Keratinocyte (primary cell): ENCODE measurements at regions not wholly inside any gene's neighbourhood (a gene's known extent, or its start where the extent isn't known, plus 50 kb on each side); places are given as distances from the start of the nearest gene placed in this dataset.
"Not testable (repeated sequence)": the region's sequence is repeated elsewhere in the genome, so short reads cannot be mapped to it uniquely, and the experiment has no call there.

Experiments used
- CTCF ChIP-seq, 3 experiments: IDR thresholded peaks in 1 of 3; conservative IDR thresholded peaks in 1 of 3; optimal IDR thresholded peaks in 1 of 3; 2 replicates in 2 of 3; 3 replicates in 1 of 3; pipeline versions ENCODE3 to v1.5.1; 2011; ENCODE audit warnings: low read length in 3 of 3, mild to moderate bottlenecking in 3 of 3, moderate library complexity in 2 of 3, control low read depth in 1 of 3, inconsistent platforms in 1 of 3; ENCODE audit not compliant: insufficient read depth in 2 of 3; ENCODE audit errors: extremely low read depth in 1 of 3
- EZH2 ChIP-seq: IDR thresholded peaks from one replicate; pipeline ENCODE4 v1.6.1; 2012; ENCODE audit warnings: inconsistent platforms, mild to moderate bottlenecking, low read length, moderate library complexity

- TF ChIP-seq CTCF (optimal IDR thresholded peaks at IDR 0.05 in 1 of 3, IDR thresholded peaks at IDR 0.05 in 1 of 3, conservative IDR thresholded peaks at IDR 0.05 in 1 of 3; ENCODE audit: extremely low read depth in 1 of 3, insufficient read depth in 2 of 3, low read length in 3 of 3); EZH2: not testable (repeated sequence)
Measured at GRCh38 chr16:29237023-29237422, 169.5 kb downstream of the NPIPB11 start.
